HG03565 (cell line): ENCODE measurements at regions not wholly inside any gene's neighbourhood (a gene's known extent, or its start where the extent isn't known, plus 50 kb on each side); places are given as distances from the start of the nearest gene placed in this dataset.
"Not testable (repeated sequence)": the region's sequence is repeated elsewhere in the genome, so short reads cannot be mapped to it uniquely, and the experiment has no call there.

Experiments
- ATAC-seq: cut with Tn5 transposase; IDR thresholded peaks from one replicate; pipeline ENCODE4 v1.9.1; 2021; ENCODE audit warnings: mild to moderate bottlenecking, moderate library complexity; ENCODE audit not compliant: unreplicated experiment

GRCh38 chr1:220475608-220476007 lies 52.3 kb upstream of the MARK1 start:
- not testable (repeated sequence) for ATAC-seq

DNA sequence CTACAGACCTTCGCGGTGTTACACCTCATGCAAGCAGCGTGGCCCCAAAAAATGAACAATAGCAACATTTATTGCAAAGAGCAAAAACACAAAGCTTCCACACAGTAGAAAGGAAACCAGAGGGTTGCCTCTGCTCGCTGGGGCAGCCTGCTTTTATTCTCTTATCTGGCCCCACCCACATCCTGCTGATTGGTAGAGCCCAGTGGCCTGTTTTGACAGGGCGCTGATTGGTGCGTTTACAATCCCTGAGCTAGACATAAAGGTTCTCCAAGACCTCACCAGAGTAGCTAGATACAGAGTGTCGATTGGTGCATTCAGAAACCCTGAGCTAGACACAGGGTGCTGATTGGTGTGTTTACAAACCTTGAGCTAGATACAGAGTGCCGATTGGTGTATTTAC lies 52.8 kb upstream of the MARK1 start:
- ATAC-seq = not testable (repeated sequence)

DNA sequence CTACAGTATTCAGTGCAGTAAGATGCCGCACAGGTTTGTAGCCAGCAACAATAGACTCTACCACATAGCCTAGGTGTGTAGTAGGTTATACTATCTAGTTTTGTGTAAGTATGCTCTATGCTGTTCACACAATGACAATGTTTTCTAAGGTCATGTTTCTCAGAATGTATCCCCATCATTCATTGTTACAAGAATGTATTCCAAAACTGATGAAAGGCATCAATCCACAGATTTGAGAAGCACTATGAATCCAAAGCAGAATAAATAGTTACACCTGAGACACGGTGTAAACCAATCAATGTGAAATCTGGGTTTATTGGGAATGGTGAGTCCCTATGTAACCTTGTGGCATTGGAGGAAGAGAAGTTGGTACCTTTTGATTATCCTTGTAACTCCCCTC lies 54.5 kb upstream of the MARK1 start:
- no peak for ATAC-seq

- ATAC-seq = no peak
These were observed 65.2 kb upstream of the MARK1 start for GRCh38 chr1:220462752-220463151.

DNA sequence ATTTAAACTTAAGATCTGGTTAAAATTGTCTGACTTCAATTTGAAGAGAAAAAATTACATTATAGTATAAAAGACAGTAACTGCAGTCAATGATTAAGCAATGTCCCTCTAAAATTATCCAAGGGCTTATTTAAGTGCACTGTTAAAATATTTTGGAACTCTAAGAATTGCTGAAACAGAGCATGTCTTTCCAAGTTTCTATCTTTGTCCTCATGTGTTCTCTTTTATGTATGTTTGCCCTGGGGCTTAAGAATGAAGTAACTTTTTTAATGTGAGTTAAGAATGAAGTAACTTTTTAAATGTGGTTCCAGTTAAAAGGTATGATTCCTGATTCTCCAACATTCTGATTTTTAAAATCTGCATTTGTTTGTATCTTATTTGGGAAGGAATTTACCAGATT lies 69.0 kb upstream of the MARK1 start:
- no peak for ATAC-seq

GRCh38 chr1:220457957-220458609 lies 69.9 kb upstream of the MARK1 start:
- no peak for ATAC-seq

- ATAC-seq = no peak
These were observed 72.4 kb upstream of the MARK1 start for GRCh38 chr1:220455559-220455958.

DNA sequence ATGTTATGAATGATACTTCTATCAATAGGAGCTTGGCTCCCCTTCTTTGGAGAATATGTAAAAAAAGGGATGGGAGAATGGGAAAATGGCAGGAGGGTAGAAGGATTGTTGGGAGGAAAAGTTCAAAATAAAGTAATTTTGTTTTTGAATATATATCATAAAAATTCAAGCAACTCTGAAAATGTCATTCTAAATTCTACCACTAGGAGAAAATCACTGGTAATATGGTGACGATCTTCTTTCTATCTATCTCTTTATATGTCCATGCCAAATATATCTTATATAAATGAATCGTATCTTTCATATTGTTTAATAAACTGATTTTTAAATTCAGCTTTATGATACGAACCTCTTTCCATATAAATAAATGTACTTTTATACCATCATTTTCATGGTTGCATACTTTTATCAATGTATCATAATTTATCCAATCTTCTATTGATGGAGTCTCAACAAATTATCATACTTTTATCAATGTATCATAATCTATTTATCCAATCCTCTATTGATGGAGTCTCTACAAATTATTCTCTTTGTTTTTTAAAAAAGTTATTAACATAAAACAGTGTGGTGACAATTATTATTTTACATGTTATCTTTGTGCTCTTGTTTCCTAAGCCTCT lies 73.7 kb upstream of the MARK1 start:
- ATAC-seq = no peak

DNA sequence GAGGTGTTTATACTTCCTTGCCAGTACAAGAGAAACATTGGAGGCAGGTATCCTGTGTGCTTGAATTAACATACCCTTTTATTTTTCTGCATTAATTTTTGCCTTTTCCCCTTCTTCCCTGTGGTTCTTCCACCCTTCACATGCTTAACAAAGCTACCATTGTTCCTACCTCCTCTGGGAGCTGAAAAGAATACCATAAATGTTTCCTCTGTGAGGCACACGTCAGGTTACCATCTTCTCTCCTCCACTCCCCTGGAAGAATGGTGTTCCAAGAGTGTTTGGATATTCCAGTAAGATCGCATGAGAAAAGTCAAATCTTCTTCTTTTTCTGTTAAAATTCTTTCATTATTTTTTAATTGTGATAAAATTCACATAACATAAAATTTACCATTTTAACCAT lies 74.6 kb upstream of the MARK1 start:
- ATAC-seq = no peak

DNA sequence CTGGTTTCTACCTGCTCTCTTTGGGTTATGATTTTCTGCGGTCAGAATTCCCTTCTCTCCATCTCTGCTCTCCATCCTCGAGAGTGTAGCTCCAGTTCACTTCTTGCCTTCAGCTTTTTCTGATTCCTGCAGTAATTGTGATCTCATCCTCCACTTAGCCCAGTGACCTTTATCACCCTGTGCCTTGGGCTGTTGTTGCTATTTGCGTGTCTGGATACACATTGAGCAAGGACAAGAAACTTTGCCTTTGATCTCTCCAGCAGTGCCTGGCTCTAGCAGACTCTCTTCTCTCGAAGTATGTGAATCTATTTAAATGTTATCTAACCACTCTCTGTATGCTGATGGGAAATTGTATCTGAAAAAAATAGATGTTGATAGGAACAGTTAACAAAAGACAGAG lies 76.4 kb upstream of the MARK1 start:
- ATAC-seq = no peak

GRCh38 chr1:220450927-220451326 lies 77.0 kb upstream of the MARK1 start:
- no peak for ATAC-seq

DNA sequence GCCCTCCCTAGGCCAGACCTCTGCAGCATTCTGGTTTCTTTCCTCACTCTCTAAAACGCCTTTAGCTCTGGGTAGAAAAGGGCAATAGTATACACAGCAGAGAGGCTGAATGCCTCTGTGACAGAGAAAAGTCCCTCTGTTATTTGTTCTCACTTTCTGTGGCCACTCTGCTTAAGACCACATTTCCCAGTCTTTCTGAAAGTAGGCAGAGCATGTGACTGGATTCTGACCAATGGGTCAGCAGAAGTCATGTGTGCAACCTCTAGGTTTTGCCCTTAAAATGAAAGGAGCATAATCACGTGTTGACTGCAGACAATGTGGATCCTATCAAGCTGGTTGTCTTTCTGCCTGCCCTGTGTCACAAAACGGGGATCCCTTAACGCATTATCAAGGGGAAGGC lies 79.7 kb upstream of the MARK1 start:
- ATAC-seq = peak; percentile 61

GRCh38 chr1:220444586-220444985 lies 83.3 kb upstream of the MARK1 start:
- ATAC-seq = not testable (repeated sequence)

- no peak for ATAC-seq
These were observed 86.7 kb upstream of the MARK1 start for GRCh38 chr1:220441211-220441610.

DNA sequence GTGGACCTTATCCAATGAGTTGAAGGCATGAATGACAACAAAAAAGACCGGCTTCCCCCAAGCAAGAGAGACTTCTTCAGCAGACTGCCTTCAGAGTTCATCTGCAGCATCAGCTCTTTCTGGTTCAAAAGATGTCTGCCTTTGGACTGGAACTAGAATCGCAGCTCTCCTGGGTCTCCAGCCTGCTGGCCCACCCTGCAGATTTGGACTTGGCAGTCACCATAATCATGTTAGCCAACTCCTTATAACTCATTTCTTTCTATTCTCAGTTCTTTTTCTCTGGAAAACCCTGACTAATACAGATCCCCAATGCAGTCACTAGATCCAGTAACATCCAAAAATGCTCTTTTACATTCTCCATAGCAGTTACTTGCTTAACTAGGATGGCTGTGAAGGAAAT lies 89.2 kb upstream of the MARK1 start:
- no peak for ATAC-seq

DNA sequence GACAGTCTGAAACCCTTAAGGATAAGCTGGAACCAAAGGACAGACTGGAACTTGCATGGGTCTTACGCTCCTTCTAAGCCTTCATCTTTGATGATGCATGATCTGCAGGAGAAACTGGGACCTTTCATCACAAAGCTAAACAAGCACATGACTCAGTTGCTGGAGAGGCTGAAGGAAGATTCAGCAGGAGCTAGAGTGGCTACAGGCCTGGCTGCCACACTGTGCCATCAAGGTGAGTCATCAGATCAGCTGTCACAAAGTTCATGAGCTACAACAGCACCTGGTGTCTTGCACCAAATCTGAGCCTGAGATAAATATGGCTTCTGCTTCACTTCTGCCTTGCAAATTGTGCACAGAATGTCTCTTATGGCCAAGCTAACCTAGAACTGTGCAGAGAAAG lies 95.5 kb upstream of the MARK1 start:
- ATAC-seq = no peak

DNA sequence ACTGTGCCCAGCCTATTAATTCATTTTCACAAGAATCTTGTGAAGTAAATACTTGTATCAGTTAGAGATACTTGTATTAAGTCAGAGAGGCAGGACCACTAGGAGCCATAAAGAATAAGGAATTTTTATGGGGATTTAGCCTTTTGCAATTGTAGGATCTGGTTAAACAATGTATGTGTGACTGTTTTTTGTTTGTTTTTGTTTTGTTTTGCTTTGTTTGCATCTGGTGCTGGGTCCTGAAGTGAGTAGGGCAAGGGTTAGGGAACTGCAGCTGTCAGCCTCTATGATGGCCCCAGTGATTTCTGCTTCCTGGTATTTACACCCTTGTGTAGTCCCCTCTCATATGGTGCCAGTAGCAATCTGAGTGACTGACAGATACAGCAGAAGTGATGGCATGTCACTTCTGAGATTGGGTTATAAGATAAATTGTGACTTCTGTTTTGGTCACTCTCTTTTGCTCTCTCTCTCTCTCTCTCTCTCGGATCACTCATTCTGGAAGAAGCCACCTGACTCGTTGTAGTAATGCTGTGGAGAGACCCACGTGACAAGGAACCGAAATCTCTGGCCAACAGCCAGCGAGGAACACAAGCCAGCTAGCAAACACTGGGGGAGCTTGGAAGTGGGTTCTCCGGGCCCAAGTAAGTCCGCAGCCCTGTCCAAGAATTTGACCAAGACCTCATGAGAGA lies 96.2 kb upstream of the MARK1 start:
- no peak for ATAC-seq

DNA sequence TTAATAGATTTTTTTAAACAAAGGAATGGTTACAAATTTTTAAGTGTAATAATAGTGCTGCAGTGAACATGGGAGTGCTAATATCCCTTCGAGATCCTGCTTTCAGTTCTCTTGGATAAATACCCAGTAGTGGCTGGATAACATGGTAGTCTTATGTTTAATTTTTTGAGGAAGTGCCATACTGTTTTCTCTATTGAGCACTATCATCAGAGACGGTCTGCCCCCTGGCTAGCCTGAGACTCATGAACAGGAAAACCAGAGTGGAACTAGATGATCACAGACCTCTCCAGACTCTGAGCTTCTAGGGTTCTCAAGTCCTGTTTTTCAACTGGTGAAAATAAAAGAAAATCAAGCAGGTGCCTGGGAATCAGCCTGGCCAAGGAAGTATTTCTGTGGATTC lies 97.3 kb upstream of the MARK1 start:
- no peak for ATAC-seq

DNA sequence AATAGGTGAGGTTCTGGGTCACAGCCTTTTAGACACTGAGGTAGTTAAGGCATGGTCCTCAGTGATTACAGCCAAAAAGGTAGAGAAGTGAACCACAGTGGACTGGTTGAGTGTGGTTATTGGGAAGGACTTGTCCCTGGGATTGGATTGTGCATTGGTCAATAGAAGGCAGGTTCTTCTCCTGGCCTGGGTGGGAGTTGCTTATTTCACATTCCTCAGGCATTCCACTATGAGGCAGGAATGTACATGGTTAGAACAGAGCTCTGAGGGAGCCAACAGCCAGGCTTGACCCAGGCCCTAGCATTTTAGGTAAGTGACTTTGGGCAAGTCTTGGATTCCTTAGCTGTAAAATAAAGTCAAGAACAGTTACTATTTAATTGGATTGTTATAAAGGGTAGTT lies 97.9 kb upstream of the MARK1 start:
- ATAC-seq = no peak

DNA sequence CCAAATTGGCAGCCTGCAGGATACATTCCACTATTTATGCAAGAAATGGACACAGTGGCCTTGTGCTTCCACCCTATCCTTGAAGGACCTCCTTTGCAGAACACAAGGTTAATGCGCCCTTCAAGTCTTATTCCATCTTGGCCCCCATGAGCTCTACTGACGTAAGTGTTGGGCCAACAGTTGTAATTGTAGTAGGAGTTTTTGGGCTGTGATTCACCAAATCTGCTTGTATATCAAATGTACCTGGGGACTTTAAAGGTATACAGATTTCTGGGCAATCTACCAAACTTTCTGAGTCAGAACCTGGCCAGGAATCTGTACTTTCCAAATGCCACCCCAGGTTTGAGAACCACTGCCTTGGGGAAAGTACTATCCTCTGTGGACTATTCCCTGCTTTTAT lies 100.9 kb upstream of the MARK1 start:
- no peak for ATAC-seq

DNA sequence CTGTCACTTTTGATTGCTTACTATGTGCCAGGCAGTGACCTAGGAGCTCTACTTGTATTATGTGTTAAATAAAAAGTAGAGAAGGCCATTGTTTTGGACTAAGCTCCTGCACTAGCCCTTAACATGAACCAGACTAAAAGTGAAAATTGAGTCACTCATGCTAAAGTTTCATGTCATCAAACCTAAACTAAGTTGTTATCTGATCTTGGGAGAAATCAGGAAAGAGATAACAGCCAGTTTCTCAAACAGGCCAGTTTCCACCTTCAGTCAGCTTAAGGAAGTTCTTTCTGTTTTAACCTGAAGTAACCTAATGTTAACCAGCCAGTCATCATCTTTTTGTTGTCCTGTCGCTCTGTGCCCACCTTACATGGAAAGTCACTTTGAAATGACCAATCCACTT lies 102.1 kb upstream of the MARK1 start:
- ATAC-seq = no peak

GRCh38 chr1:220421508-220421907 lies 106.4 kb upstream of the MARK1 start:
- no peak for ATAC-seq
